ENCODE measurements at regions not wholly inside any gene's neighbourhood (a gene's known extent, or its start where the extent isn't known, plus 50 kb on each side); places are given as distances from the start of the nearest gene placed in this dataset.

DNA sequence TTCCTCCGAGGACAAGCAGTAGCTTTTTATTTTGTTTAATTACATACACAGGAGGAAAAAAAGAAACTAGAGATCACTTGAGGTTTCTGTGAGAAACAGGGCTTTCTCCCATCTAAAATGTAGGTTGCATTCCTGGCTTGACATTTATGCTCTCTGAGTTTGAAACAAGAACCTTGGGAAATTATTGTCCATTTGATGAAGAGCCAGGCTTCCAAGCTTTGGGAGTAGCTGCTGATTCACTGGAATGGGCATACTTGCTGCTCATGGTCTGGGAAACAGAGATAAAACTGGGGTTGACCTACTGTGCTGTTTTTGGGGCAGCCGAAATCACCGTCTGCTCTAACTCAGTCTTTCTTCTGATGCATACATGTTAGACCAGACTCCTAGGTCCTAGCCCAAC, 165.4 kb downstream of the MIS18A start:
- CTCF ChIA-PET (ENCODE audit: low intra/inter-chr PET ratio, low total read pairs), result no interaction called here
- no peak for DNase-seq (ENCODE audit: low spot score)
- FAIRE-seq, result no peak
- H3K27me3 ChIP-seq (ENCODE audit: control insufficient read depth in 1 of 2, insufficient read depth in 2 of 2, low read length in 2 of 2), result peaks cover 0 to 19% of the 10 kb centered on the region in 2 experiments; a peak in 2 of 5 replicates
- H3K4me3 ChIP-seq (replicated peaks in 1 of 3; ENCODE audit: insufficient read depth in 1 of 3, low read depth in 2 of 3, low read length in 3 of 3), result no peak overlapping the region
- H3K9me3 ChIP-seq (ENCODE audit: low read length), result no peaks in the 10 kb centered on the region
- in situ Hi-C loops (cut with HindIII; ENCODE audit: extremely low pct_ligation_motif_present, low pct_unique_long_range_greater_than_20kb), result no loop called here
- H4K20me1 ChIP-seq (ENCODE audit: insufficient read depth, low read length), result no peaks in the 10 kb centered on the region
- ATAC-seq, result no peak
- POLR2A ChIA-PET, result no interaction called here
- intact Hi-C loops (cut with micrococcal nuclease; ENCODE audit: unreplicated experiment), result no loop called here
- 46% methylated on average over 3 of the region's 3 CpGs for WGBS (ENCODE audit: low lambda C conversion rate)
- H3K36me3 ChIP-seq (replicated peaks in 1 of 2; ENCODE audit: control insufficient read depth in 1 of 2, insufficient read depth in 2 of 2, low read length in 2 of 2), result no peaks in the 10 kb centered on the region
- no peak overlapping the region for H2AFZ ChIP-seq (ENCODE audit: low read length)
- no peak overlapping the region for H3K4me2 ChIP-seq (ENCODE audit: low read depth, low read length)
- H3K4me1 ChIP-seq (ENCODE audit: insufficient read depth, low read length), result no peaks in the 10 kb centered on the region
- BruUV-seq (replicated peaks), result no TSS peak
- no peak overlapping the region for H3K27ac ChIP-seq (ENCODE audit: extremely low read length, insufficient read depth, low read length)
- no peaks in the 10 kb centered on the region for H3K79me2 ChIP-seq (ENCODE audit: insufficient read depth, low read length)
- H3K9ac ChIP-seq (ENCODE audit: insufficient read depth, low read depth, low read length), result no peak overlapping the region
- TF ChIP-seq, protein P1, sequence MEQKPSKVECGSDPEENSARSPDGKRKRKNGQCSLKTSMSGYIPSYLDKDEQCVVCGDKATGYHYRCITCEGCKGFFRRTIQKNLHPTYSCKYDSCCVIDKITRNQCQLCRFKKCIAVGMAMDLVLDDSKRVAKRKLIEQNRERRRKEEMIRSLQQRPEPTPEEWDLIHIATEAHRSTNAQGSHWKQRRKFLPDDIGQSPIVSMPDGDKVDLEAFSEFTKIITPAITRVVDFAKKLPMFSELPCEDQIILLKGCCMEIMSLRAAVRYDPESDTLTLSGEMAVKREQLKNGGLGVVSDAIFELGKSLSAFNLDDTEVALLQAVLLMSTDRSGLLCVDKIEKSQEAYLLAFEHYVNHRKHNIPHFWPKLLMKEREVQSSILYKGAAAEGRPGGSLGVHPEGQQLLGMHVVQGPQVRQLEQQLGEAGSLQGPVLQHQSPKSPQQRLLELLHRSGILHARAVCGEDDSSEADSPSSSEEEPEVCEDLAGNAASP (CRISPR knock-in tag; IDR thresholded peaks at IDR 0.05; ENCODE audit: borderline replicate concordance), result no peak
- TF ChIP-seq, protein P2, sequence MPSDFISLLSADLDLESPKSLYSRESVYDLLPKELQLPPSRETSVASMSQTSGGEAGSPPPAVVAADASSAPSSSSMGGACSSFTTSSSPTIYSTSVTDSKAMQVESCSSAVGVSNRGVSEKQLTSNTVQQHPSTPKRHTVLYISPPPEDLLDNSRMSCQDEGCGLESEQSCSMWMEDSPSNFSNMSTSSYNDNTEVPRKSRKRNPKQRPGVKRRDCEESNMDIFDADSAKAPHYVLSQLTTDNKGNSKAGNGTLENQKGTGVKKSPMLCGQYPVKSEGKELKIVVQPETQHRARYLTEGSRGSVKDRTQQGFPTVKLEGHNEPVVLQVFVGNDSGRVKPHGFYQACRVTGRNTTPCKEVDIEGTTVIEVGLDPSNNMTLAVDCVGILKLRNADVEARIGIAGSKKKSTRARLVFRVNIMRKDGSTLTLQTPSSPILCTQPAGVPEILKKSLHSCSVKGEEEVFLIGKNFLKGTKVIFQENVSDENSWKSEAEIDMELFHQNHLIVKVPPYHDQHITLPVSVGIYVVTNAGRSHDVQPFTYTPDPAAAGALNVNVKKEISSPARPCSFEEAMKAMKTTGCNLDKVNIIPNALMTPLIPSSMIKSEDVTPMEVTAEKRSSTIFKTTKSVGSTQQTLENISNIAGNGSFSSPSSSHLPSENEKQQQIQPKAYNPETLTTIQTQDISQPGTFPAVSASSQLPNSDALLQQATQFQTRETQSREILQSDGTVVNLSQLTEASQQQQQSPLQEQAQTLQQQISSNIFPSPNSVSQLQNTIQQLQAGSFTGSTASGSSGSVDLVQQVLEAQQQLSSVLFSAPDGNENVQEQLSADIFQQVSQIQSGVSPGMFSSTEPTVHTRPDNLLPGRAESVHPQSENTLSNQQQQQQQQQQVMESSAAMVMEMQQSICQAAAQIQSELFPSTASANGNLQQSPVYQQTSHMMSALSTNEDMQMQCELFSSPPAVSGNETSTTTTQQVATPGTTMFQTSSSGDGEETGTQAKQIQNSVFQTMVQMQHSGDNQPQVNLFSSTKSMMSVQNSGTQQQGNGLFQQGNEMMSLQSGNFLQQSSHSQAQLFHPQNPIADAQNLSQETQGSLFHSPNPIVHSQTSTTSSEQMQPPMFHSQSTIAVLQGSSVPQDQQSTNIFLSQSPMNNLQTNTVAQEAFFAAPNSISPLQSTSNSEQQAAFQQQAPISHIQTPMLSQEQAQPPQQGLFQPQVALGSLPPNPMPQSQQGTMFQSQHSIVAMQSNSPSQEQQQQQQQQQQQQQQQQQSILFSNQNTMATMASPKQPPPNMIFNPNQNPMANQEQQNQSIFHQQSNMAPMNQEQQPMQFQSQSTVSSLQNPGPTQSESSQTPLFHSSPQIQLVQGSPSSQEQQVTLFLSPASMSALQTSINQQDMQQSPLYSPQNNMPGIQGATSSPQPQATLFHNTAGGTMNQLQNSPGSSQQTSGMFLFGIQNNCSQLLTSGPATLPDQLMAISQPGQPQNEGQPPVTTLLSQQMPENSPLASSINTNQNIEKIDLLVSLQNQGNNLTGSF (CRISPR knock-in tag; IDR thresholded peaks at IDR 0.05), result no peak
- TF ChIP-seq RFX3 (CRISPR knock-in tag; IDR thresholded peaks at IDR 0.05) (no peak), NAIF1 (CRISPR knock-in tag; IDR thresholded peaks at IDR 0.05; ENCODE audit: borderline replicate concordance) (no peak), RBAK (CRISPR knock-in tag; IDR thresholded peaks at IDR 0.05) (no peak), ZNF160 (CRISPR knock-in tag; IDR thresholded peaks at IDR 0.05) (no peak), MBD4 (IDR thresholded peaks at IDR 0.05; ENCODE audit: borderline replicate concordance, low read length) (no peak), ZIK1 (CRISPR knock-in tag; IDR thresholded peaks at IDR 0.05; ENCODE audit: borderline replicate concordance, low read depth) (no peak), TCF7 (IDR thresholded peaks at IDR 0.05; ENCODE audit: low read depth) (no peak), ZNF260 (CRISPR knock-in tag; IDR thresholded peaks at IDR 0.05; ENCODE audit: borderline replicate concordance, low read depth) (no peak), ZNF720 (CRISPR knock-in tag; IDR thresholded peaks at IDR 0.05) (no peak), ZNF652 (CRISPR knock-in tag; IDR thresholded peaks at IDR 0.05; ENCODE audit: borderline replicate concordance, low read depth) (no peak), RBM22 (optimal IDR thresholded peaks at IDR 0.05; ENCODE audit: low read length) (no peak), SRF (IDR thresholded peaks at IDR 0.05; ENCODE audit: low read depth, low read length) (no peak), SP1 (IDR thresholded peaks at IDR 0.05) (no peak), SP1 (CRISPR knock-in tag; IDR thresholded peaks at IDR 0.05) (no peak)
- TF ChIP-seq, protein P3, sequence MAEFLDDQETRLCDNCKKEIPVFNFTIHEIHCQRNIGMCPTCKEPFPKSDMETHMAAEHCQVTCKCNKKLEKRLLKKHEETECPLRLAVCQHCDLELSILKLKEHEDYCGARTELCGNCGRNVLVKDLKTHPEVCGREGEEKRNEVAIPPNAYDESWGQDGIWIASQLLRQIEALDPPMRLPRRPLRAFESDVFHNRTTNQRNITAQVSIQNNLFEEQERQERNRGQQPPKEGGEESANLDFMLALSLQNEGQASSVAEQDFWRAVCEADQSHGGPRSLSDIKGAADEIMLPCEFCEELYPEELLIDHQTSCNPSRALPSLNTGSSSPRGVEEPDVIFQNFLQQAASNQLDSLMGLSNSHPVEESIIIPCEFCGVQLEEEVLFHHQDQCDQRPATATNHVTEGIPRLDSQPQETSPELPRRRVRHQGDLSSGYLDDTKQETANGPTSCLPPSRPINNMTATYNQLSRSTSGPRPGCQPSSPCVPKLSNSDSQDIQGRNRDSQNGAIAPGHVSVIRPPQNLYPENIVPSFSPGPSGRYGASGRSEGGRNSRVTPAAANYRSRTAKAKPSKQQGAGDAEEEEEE (CRISPR knock-in tag; IDR thresholded peaks at IDR 0.05; ENCODE audit: borderline replicate concordance), result no peak
- TF ChIP-seq, protein P4, sequence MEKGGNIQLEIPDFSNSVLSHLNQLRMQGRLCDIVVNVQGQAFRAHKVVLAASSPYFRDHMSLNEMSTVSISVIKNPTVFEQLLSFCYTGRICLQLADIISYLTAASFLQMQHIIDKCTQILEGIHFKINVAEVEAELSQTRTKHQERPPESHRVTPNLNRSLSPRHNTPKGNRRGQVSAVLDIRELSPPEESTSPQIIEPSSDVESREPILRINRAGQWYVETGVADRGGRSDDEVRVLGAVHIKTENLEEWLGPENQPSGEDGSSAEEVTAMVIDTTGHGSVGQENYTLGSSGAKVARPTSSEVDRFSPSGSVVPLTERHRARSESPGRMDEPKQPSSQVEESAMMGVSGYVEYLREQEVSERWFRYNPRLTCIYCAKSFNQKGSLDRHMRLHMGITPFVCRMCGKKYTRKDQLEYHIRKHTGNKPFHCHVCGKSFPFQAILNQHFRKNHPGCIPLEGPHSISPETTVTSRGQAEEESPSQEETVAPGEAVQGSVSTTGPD (CRISPR knock-in tag; IDR thresholded peaks at IDR 0.05), result no peak
